IPS DF 6.9 (cell line): ENCODE measurements at regions not wholly inside any gene's neighbourhood (a gene's known extent, or its start where the extent isn't known, plus 50 kb on each side); places are given as distances from the start of the nearest gene placed in this dataset.
"Not testable (repeated sequence)": the region's sequence is repeated elsewhere in the genome, so short reads cannot be mapped to it uniquely, and the experiment has no call there.

Source experiments
- DNase-seq: peaks from one replicate; pipeline ENCODE4 v3.0.0-alpha.2; 2013; ENCODE audit warnings: low read depth, low spot score
- H3K27ac ChIP-seq: one replicate; pipeline ENCODE4 v1.5.1; 2013; ENCODE audit warnings: low read length, control low read depth
- H3K27me3 ChIP-seq: 2 replicates; pipeline ENCODE4 v1.6.1; 2013; ENCODE audit warnings: mild to moderate bottlenecking, low read length; ENCODE audit not compliant: control insufficient read depth, insufficient read depth
- H3K36me3 ChIP-seq: 2 replicates; pipeline ENCODE4 v1.6.1; 2013; ENCODE audit warnings: low read length; ENCODE audit not compliant: control insufficient read depth, insufficient read depth
- H3K4me1 ChIP-seq: 2 replicates; pipeline ENCODE4 v1.6.1; 2013; ENCODE audit warnings: low read length; ENCODE audit not compliant: control insufficient read depth, insufficient read depth
- H3K4me3 ChIP-seq: 2 replicates; pipeline ENCODE4 v1.5.1; 2013; ENCODE audit warnings: mild to moderate bottlenecking, low read length
- H3K9me3 ChIP-seq: 2 replicates; pipeline ENCODE4 v1.6.1; 2013; ENCODE audit warnings: low read length, inconsistent platforms; ENCODE audit not compliant: control insufficient read depth, insufficient read depth
- WGBS: extraction: QIAGEN DNeasy Blood & Tissue Kit; methylation state at CpG from one replicate; pipeline ENCODE4 v1.1.7; 2013; ENCODE audit warnings: mixed read lengths, missing lambda C conversion rate; ENCODE audit not compliant: insufficient read length, insufficient coverage; 5-methylcytosine and 5-hydroxymethylcytosine counted together

DNA sequence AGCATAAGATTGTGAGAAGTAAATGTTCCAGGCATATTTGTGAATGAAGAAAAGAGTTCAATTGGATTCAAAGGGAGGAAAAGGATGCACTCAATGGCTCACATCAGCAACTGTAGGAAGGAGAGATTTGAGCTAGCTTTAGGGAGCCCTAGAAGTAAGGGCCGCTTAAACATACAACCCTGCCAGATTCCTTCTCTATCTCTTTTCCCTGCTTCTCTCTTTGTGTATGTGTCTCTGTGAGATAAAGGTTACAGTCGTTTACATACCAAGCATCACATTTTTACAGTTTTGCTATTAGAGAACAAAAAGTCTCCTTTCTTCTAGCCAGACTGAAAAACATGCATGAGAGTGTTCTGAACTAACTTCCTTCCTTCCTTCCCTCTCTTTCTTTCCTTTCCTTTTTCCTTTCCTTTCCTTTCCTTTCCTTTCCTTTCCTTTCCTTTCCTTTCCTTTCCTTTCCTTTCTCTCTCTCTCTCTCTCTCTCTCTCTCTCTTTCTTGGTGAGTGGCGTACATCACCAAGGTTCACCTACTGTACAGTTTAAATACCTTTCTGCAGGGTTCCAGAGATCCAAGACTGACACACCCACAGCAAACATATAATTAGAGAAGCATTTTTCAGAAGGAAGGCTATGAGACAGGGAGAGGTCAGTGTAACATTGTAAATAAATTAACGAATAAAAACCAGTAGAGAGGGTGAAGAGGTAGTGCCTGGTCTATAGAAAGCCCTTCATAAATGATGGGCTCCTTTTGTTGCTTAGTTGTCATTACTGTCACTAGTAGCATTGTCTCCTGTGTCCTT, 240.4 kb downstream of the ARL4A start:
- Histone ChIP-seq H3K9me3 (no peaks in the 10 kb centered on the region), H3K36me3 (no peaks in the 10 kb centered on the region), H3K4me1 (no peaks in the 10 kb centered on the region), H3K4me3 (no peak overlapping the region), H3K27me3 (no peaks in the 10 kb centered on the region), H3K27ac (no peak overlapping the region)
- WGBS = no CpG with 5 or more reads among the region's 4 CpGs
- no peak for DNase-seq

DNA sequence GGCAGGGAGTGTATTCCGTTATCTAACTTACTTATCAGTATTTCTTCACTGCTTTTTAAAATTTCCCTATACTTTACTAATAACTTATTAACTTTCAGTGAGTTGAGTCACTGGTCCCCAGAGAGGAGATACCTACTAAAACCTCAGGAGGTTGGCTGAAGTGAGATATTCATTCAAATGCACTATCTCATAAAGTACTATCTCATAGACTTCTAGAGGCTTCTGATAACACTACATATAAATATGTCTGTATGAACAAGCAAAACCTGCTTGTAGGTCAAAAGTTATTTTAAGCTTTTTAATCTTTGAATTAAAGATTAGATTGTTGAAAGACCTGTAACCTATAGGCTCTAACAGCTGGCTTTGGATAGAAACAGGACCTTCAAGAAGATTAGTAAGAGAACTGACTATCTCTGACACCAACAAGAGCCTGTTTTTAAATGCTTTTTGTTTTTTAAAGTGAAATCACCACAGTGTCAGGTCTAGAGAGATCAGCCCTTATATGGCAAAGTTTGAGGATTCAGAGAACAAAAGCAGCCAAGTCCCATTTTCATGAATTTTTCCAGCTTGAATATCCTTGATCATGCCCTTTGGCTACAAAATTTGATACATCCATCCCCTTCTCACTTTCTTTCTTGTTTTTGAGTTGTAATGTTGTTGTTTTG, 242.2 kb downstream of the ARL4A start:
- no peaks in the 10 kb centered on the region for H3K4me1 ChIP-seq
- H3K9me3 ChIP-seq = no peaks in the 10 kb centered on the region
- H3K36me3 ChIP-seq = no peaks in the 10 kb centered on the region
- no peak overlapping the region for H3K4me3 ChIP-seq
- no peak overlapping the region for H3K27ac ChIP-seq
- no CpG with 5 or more reads among the region's 1 CpG for WGBS
- DNase-seq = no peak
- H3K27me3 ChIP-seq = no peaks in the 10 kb centered on the region

DNA sequence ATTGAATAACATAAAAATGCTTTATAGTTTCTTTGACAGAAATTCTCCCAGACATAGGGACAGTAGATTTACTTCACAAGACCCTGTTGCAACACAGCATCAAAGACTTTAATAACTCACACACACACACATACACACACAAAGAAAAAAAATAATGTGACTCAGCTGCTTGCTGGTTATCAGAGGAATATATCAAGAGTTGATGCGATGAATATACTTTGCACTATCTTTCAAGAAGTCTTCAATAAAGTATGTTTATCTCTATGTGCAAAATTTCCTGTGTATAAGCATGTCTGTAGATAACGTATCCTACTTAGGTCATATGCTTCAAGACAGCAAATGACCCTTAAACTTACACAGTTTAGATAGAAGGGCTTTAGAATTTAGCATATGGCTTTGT, 243.1 kb downstream of the ARL4A start:
- no peak overlapping the region for H3K4me3 ChIP-seq
- no peaks in the 10 kb centered on the region for H3K9me3 ChIP-seq
- H3K36me3 ChIP-seq = no peaks in the 10 kb centered on the region
- no peaks in the 10 kb centered on the region for H3K4me1 ChIP-seq
- H3K27ac ChIP-seq = no peak overlapping the region
- no peaks in the 10 kb centered on the region for H3K27me3 ChIP-seq
- no peak for DNase-seq
- no CpG with 5 or more reads among the region's 2 CpGs for WGBS

DNA sequence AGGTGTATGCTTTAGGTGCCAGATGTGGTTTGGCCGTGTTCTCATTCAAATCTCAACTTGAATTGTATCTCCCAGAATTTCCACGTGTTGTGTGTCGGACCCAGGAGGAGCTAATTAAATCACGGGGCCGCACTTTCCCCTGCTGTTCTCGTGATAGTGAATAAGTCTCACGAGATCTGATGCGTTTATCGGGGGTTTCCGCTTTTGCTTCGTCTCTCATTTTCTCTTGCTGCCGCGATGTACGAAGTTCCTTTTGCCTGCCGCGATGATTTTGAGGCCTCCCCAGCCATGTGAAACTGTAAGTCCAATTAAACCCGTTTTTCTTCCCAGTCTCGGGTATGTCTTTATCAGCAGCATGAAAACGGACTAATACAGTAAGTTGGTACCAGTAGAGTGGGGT, 244.0 kb downstream of the ARL4A start:
- H3K27ac ChIP-seq, H3K4me3 ChIP-seq, H3K9me3 ChIP-seq, H3K36me3 ChIP-seq, H3K4me1 ChIP-seq, DNase-seq, H3K27me3 ChIP-seq: not testable (repeated sequence)
- no CpG with 5 or more reads among the region's 19 CpGs for WGBS

DNA sequence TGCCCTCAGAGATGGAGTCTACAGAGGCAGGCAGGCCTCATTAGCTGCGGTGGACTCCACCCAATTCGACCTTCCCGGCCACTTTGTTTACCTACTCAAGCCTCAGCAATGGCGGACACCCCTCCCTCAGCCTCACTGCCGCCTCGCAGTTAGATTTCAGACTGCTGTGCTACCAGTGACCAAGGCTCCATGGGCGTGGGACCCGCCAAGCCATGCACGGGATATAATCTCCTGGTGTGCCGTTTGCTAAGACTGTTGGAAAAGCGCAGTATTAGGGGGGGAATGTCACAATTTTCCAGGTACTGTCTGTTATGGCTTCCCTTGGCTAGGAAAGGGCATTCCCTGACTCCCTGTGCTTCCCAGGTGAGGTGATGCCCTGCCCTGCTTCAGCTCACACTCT, 252.3 kb downstream of the ARL4A start:
- no peaks in the 10 kb centered on the region for H3K4me1 ChIP-seq
- no peak overlapping the region for H3K4me3 ChIP-seq
- no CpG with 5 or more reads among the region's 11 CpGs for WGBS
- H3K27ac ChIP-seq = no peak overlapping the region
- no peaks in the 10 kb centered on the region for H3K36me3 ChIP-seq
- no peak for DNase-seq
- H3K9me3 ChIP-seq = 0 out of 2 replicates have a peak, but pooled peaks cover 2% of the 10 kb centered on the region
- H3K27me3 ChIP-seq = no peaks in the 10 kb centered on the region

DNA sequence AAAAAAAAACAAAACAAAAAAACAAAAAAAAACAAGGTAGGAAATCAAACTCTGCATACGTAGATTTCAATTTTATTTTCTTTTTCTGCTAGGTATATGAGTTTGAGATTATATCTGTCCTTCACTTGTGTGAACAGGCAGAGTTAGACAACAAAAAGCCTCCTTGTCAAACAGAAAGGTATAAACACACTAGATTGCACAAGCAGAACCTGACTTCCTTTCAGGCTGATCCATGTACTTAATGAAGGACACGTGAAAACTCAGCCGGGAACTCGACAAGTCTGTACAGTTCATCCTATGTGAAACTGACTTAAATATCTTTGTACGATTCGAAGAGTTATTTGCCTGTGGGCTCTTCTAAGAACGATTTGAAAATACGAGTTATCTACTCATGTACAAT, 254.1 kb downstream of the ARL4A start:
- Histone ChIP-seq H3K36me3 (no peaks in the 10 kb centered on the region), H3K9me3 (0 out of 2 replicates have a peak, but pooled peaks cover 2% of the 10 kb centered on the region), H3K4me3 (no peak overlapping the region), H3K4me1 (no peaks in the 10 kb centered on the region), H3K27me3 (no peaks in the 10 kb centered on the region), H3K27ac (no peak overlapping the region)
- WGBS = no CpG with 5 or more reads among the region's 8 CpGs
- no peak for DNase-seq

DNA sequence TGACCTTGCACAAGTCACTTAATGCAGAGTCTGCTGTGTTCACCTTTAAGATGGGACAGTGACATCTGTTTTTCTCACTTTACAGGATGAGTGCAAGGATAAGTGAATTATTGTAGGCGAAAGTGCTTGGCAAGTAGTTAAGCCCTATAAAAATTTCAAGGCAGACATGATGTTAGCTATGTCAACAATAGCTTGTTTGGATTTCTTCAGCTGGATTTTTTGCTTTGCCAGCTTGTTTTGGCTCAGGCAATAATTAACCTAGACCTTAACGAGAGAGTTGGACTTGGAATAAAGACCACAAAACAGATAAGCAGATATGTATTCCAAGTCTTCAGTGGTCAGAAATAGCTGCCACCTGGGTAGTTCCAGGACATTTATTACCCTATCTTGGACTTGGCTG, 255.2 kb downstream of the ARL4A start:
- Histone ChIP-seq H3K36me3 (no peaks in the 10 kb centered on the region), H3K9me3 (0 out of 2 replicates have a peak, but pooled peaks cover 2% of the 10 kb centered on the region), H3K27me3 (no peaks in the 10 kb centered on the region), H3K4me1 (no peaks in the 10 kb centered on the region), H3K27ac (no peak overlapping the region), H3K4me3 (no peak overlapping the region)
- WGBS = no CpG with 5 or more reads among the region's 2 CpGs
- DNase-seq = no peak

DNA sequence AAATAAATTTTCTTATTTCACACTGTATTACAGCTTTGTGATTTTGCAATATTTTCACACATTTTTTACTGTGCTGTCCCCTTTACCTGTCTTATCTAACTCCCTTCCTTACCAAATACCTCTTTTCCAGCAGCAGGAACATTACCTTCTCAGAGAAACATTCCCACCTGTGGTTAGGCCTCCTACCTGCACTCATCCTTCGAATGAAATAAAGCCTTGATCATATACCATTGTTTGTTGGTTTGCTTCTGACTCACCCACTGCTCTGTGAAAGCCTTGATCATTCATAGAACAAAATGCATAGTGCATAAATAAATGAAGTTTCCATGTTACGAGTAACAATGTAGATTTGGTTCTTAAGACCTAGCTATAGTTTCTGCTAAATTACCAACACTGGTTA, 256.3 kb downstream of the ARL4A start:
- no peaks in the 10 kb centered on the region for H3K27me3 ChIP-seq

DNA sequence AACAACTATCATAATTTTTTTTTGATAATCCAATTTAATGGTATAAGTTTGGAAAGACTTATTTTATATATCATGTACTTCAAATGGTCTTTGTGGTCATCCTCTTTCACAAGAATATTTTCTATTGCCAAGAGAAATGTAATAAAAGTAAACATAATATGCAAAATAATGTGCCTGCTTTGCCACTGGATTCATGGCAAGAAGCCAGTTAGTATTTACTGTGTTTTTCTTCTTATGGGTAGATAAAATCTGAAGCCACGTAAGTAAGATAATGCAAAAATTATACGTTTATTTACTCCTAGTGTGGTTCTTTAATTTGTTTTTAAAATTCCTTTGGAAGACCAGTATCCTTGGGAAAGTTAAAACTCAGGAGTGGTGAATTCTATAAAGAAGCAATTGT, 258.5 kb downstream of the ARL4A start:
- H3K4me3 ChIP-seq = no peak overlapping the region
- H3K4me1 ChIP-seq = no peaks in the 10 kb centered on the region
- no peaks in the 10 kb centered on the region for H3K27me3 ChIP-seq
- H3K36me3 ChIP-seq = no peaks in the 10 kb centered on the region
- no peak for DNase-seq
- no peaks in the 10 kb centered on the region for H3K9me3 ChIP-seq
- H3K27ac ChIP-seq = no peak overlapping the region
- no CpG with 5 or more reads among the region's 2 CpGs for WGBS

More for the DNA sequence above, 256.3 kb downstream of the ARL4A start:
- peak; percentile 4 for DNase-seq
- Histone ChIP-seq H3K9me3 (0 out of 2 replicates have a peak, but pooled peaks cover 2% of the 10 kb centered on the region), H3K36me3 (no peaks in the 10 kb centered on the region), H3K4me1 (no peaks in the 10 kb centered on the region), H3K4me3 (no peak overlapping the region), H3K27ac (no peak overlapping the region)
- WGBS = no CpG with 5 or more reads among the region's 2 CpGs

DNA sequence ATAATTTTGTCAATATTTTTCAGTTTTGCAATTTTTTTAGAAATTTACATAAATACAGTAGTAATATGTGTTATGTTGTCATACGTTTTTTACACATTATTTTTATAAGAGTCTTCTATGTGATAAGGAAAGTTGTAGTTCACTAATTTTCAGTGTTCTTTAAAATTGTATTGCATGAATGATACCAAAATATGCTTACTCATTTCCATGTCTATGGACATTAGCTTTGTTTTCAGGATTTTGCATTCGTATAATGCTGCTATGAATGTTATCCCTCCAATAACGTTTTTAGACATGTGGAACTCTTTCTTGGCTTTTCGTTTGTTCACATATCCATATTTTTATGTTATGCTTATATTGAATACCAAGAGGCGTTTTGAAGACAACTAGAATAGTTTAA, 260.0 kb downstream of the ARL4A start:
- Histone ChIP-seq H3K27ac (no peak overlapping the region), H3K4me1 (no peaks in the 10 kb centered on the region), H3K27me3 (no peaks in the 10 kb centered on the region), H3K36me3 (no peaks in the 10 kb centered on the region), H3K9me3 (no peaks in the 10 kb centered on the region), H3K4me3 (no peak overlapping the region)
- no peak for DNase-seq
- WGBS = no CpG with 5 or more reads among the region's 5 CpGs
